Liver (tissue), 8 donors: ENCODE measurements at regions not wholly inside any gene's neighbourhood (a gene's known extent, or its start where the extent isn't known, plus 50 kb on each side); places are given as distances from the start of the nearest gene placed in this dataset.

ENCODE experiments used
- DNase-seq: peaks from one replicate; pipeline ENCODE4 v3.0.0-alpha.2; 2017; ENCODE audit warnings: low spot score
- H3K27ac ChIP-seq, 2 donors: one replicate each; pipeline ENCODE4 v1.7.0; 2013; ENCODE audit warnings: inconsistent platforms in 2 of 2, low read length in 2 of 2, control low read depth in 1 of 2, low read depth in 1 of 2, mild to moderate bottlenecking in 1 of 2
- H3K27me3 ChIP-seq, 4 donors: one replicate each; pipeline versions ENCODE4 v1.6.1 to v1.7.0; 2013; ENCODE audit warnings: low read length in 3 of 4, inconsistent platforms in 1 of 4, mild to moderate bottlenecking in 1 of 4, moderate library complexity in 1 of 4; ENCODE audit not compliant: control insufficient read depth in 4 of 4, insufficient read depth in 4 of 4
- H3K36me3 ChIP-seq, 4 donors: one replicate each; pipeline versions ENCODE4 v1.6.1 to v1.7.0; 2013; ENCODE audit warnings: low read length in 3 of 4, mild to moderate bottlenecking in 3 of 4, low read depth in 1 of 4, moderate library complexity in 1 of 4; ENCODE audit not compliant: control insufficient read depth in 4 of 4, insufficient read depth in 3 of 4
- H3K4me1 ChIP-seq, 4 donors: one replicate each; pipeline versions ENCODE4 v1.6.1 to v1.7.0; 2013; ENCODE audit warnings: low read length in 3 of 4, mild to moderate bottlenecking in 3 of 4, moderate library complexity in 1 of 4; ENCODE audit not compliant: control insufficient read depth in 4 of 4, insufficient read depth in 4 of 4
- H3K4me3 ChIP-seq, 3 donors: one replicate each; pipeline versions ENCODE4 v1.6.1 to v1.7.0; 2013; ENCODE audit warnings: low read length in 3 of 3, control low read depth in 1 of 3, low read depth in 1 of 3, mild to moderate bottlenecking in 1 of 3
- H3K9ac ChIP-seq, 2 donors: one replicate each; pipeline ENCODE4 v1.7.0; 2013; ENCODE audit warnings: low read length in 2 of 2, mild to moderate bottlenecking in 2 of 2, moderate library complexity in 2 of 2, control low read depth in 1 of 2, low read depth in 1 of 2
- H3K9me3 ChIP-seq, 4 donors: one replicate each; pipeline versions ENCODE4 v1.6.1 to v1.7.0; 2013; ENCODE audit warnings: low read length in 3 of 4; ENCODE audit not compliant: control insufficient read depth in 4 of 4
- ATF3 ChIP-seq: IDR thresholded peaks from 2 replicates; pipeline ENCODE4 v1.6.1; 2016; ENCODE audit warnings: antibody characterized with exemption
- CTCF ChIP-seq: fragments of 150-350 bp; IDR thresholded peaks from 2 replicates; pipeline ENCODE4 v1.5.1; 2017; ENCODE audit warnings: improper control_type of control experiment, low read depth, low read length; ENCODE audit not compliant: missing input control
- EGR1 ChIP-seq, 2 donors: IDR thresholded peaks; 2 replicates each; pipeline ENCODE4 v1.6.1; 2016 to 2018; ENCODE audit warnings: antibody characterized with exemption in 2 of 2, low read depth in 2 of 2
- FOXA1 ChIP-seq: IDR thresholded peaks from 2 replicates; pipeline ENCODE4 v1.6.1; 2016; ENCODE audit warnings: antibody characterized with exemption
- FOXA2 ChIP-seq: IDR thresholded peaks from 2 replicates; pipeline ENCODE4 v1.6.1; 2016; ENCODE audit warnings: antibody characterized with exemption
- GABPA ChIP-seq, 2 donors: IDR thresholded peaks in 1 of 2; conservative IDR thresholded peaks in 1 of 2; 2 replicates each; pipeline ENCODE4 v1.6.1; 2016; ENCODE audit warnings: antibody characterized with exemption in 2 of 2, mild to moderate bottlenecking in 1 of 2, moderate library complexity in 1 of 2
- HNF4A ChIP-seq, 2 donors: conservative IDR thresholded peaks; 2 replicates each; pipeline ENCODE4 v1.6.1; 2016; ENCODE audit warnings: antibody characterized with exemption in 2 of 2, mild to moderate bottlenecking in 2 of 2
- HNF4G ChIP-seq: IDR thresholded peaks from 2 replicates; pipeline ENCODE4 v1.6.1; 2016; ENCODE audit warnings: antibody characterized with exemption
- JUND ChIP-seq, 2 donors: IDR thresholded peaks; 2 replicates each; pipeline ENCODE4 v1.6.1; 2016; ENCODE audit warnings: antibody characterized with exemption in 2 of 2
- MAX ChIP-seq: IDR thresholded peaks from 2 replicates; pipeline ENCODE4 v1.6.1; 2016; ENCODE audit warnings: antibody characterized with exemption
- NR2F2 ChIP-seq: IDR thresholded peaks from 2 replicates; pipeline ENCODE4 v1.6.1; 2016; ENCODE audit warnings: antibody characterized with exemption
- RAD21 ChIP-seq, 2 donors: IDR thresholded peaks; 2 replicates each; pipeline ENCODE4 v1.6.1; 2016; ENCODE audit warnings: antibody characterized with exemption in 2 of 2, mild to moderate bottlenecking in 2 of 2
- RXRA ChIP-seq, 2 donors: IDR thresholded peaks; 2 replicates each; pipeline ENCODE4 v1.6.1; 2017 to 2018; ENCODE audit warnings: antibody characterized with exemption in 2 of 2, mild to moderate bottlenecking in 1 of 2
- SP1 ChIP-seq: IDR thresholded peaks from 2 replicates; pipeline ENCODE4 v1.6.1; 2018; ENCODE audit warnings: antibody characterized with exemption, mild to moderate bottlenecking
- TAF1 ChIP-seq: conservative IDR thresholded peaks from 2 replicates; pipeline ENCODE4 v1.6.1; 2016; ENCODE audit warnings: antibody characterized with exemption, mild to moderate bottlenecking
- YY1 ChIP-seq: IDR thresholded peaks from 2 replicates; pipeline ENCODE4 v1.6.1; 2016; ENCODE audit warnings: antibody characterized with exemption, mild to moderate bottlenecking
- WGBS: extraction: QIAGEN DNeasy Blood & Tissue Kit; methylation state at CpG from one replicate; pipeline ENCODE4 v1.1.7; 2013; 5-methylcytosine and 5-hydroxymethylcytosine counted together
- TF ChIP-seq, protein P1 (sequence below): IDR thresholded peaks from 2 replicates; pipeline ENCODE4 v1.6.1; 2016; ENCODE audit warnings: antibody characterized with exemption, mild to moderate bottlenecking
- donor health status: healthy.
- donor health status: healthy.
- donor health status: healthy.
- donor health status: healthy.
- donor health status: healthy.

- peak overlapping the region in 1 of 2 donors; percentile 12 for H3K27ac ChIP-seq
- TF ChIP-seq FOXA2, result no peak
- no peak for TF ChIP-seq RAD21 (IDR thresholded peaks at IDR 0.05)
- no peak for TF ChIP-seq HNF4G
- no peak for TF ChIP-seq GABPA (IDR thresholded peaks at IDR 0.05 in 1 of 2, conservative IDR thresholded peaks at IDR 0.05 in 1 of 2)
- no peak for TF ChIP-seq JUND (IDR thresholded peaks at IDR 0.05)
- TF ChIP-seq TAF1, result no peak
- no peak for TF ChIP-seq ATF3
- no peak for TF ChIP-seq MAX
- no peak for TF ChIP-seq FOXA1
- 64% methylated on average over 3 of the region's 3 CpGs for WGBS
- H3K36me3 ChIP-seq, result no peaks in the 10 kb centered on the region
- DNase-seq, result no peak
- H3K4me3 ChIP-seq, result no peak overlapping the region
- H3K4me1 ChIP-seq, result no peaks in the 10 kb centered on the region
- H3K9ac ChIP-seq, result no peak overlapping the region
- H3K27me3 ChIP-seq, result peaks cover 0 to 3% (median 0%) of the 10 kb centered on the region in 4 donors
- peaks cover 0 to 3% (median 0%) of the 10 kb centered on the region in 4 donors for H3K9me3 ChIP-seq
These were observed 124.3 kb upstream of the SPRED1 start for GRCh38 chr15:38128341-38128781.

GRCh38 chr15:38128921-38129320, 123.7 kb upstream of the SPRED1 start:
- H3K27me3 ChIP-seq, result peaks cover 0 to 3% (median 0%) of the 10 kb centered on the region in 4 donors
- H3K4me1 ChIP-seq, result no peaks in the 10 kb centered on the region
- no peak for DNase-seq
- H3K9ac ChIP-seq, result no peak overlapping the region
- H3K36me3 ChIP-seq, result no peaks in the 10 kb centered on the region
- no peak overlapping the region for H3K4me3 ChIP-seq
- WGBS, result 69% methylated on average over 2 of the region's 2 CpGs
- no peak overlapping the region for H3K27ac ChIP-seq
- no peak for TF ChIP-seq HNF4A (conservative IDR thresholded peaks at IDR 0.05)
- TF ChIP-seq ATF3, result no peak
- no peak for TF ChIP-seq FOXA2
- no peak for TF ChIP-seq FOXA1
- no peak for TF ChIP-seq MAX
- no peak for TF ChIP-seq YY1
- peaks cover 0 to 3% (median 0%) of the 10 kb centered on the region in 4 donors for H3K9me3 ChIP-seq

DNA sequence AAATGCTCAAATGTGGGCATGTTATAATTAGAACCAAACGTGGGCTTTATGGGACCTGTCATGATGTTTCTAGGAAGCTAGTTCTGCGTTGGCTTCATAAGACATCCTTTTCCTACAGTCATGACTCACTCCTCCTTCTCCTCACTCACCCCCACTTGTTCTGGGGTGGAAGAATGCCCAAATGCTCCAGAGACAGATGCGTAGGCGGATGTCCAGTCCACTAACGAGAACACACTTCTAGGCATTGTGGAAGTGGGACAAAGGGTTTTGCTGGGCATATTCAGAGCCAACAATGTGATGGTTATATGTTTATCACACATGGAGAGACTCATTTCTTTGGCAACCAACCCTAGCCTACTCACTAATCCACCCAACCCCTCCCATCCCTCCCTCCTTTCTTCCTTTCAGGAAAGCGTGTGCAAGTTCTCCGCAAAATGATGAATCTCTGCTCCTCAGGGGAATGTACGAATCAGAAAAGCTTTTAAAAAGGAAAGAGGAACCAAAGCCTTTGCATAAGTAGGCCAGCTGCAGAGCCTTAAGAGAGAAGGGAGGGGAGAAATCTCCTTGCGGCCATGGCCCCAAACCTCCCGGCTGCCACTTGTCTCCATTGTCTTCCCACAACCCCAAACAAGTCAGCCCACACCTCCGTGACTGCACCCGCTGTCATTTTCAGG, 123.0 kb upstream of the SPRED1 start:
- Histone ChIP-seq H3K27me3 (peaks cover 0 to 3% (median 0%) of the 10 kb centered on the region in 4 donors), H3K9me3 (no peaks in the 10 kb centered on the region), H3K4me1 (no peaks in the 10 kb centered on the region), H3K4me3 (no peak overlapping the region), H3K36me3 (no peaks in the 10 kb centered on the region), H3K9ac (no peak overlapping the region), H3K27ac (peak overlapping the region; percentile 43 to 66)
- 65% methylated on average over 12 of the region's 12 CpGs for WGBS
- no peak for DNase-seq
- TF ChIP-seq ATF3, result no peak
- TF ChIP-seq FOXA1, result no peak
- no peak for TF ChIP-seq GABPA (IDR thresholded peaks at IDR 0.05 in 1 of 2, conservative IDR thresholded peaks at IDR 0.05 in 1 of 2)
- peak in 1 of 2 donors; percentile 22 for TF ChIP-seq EGR1 (IDR thresholded peaks at IDR 0.05; ENCODE audit: low read depth in 2 of 2)
- TF ChIP-seq YY1, result no peak
- TF ChIP-seq, protein P1, sequence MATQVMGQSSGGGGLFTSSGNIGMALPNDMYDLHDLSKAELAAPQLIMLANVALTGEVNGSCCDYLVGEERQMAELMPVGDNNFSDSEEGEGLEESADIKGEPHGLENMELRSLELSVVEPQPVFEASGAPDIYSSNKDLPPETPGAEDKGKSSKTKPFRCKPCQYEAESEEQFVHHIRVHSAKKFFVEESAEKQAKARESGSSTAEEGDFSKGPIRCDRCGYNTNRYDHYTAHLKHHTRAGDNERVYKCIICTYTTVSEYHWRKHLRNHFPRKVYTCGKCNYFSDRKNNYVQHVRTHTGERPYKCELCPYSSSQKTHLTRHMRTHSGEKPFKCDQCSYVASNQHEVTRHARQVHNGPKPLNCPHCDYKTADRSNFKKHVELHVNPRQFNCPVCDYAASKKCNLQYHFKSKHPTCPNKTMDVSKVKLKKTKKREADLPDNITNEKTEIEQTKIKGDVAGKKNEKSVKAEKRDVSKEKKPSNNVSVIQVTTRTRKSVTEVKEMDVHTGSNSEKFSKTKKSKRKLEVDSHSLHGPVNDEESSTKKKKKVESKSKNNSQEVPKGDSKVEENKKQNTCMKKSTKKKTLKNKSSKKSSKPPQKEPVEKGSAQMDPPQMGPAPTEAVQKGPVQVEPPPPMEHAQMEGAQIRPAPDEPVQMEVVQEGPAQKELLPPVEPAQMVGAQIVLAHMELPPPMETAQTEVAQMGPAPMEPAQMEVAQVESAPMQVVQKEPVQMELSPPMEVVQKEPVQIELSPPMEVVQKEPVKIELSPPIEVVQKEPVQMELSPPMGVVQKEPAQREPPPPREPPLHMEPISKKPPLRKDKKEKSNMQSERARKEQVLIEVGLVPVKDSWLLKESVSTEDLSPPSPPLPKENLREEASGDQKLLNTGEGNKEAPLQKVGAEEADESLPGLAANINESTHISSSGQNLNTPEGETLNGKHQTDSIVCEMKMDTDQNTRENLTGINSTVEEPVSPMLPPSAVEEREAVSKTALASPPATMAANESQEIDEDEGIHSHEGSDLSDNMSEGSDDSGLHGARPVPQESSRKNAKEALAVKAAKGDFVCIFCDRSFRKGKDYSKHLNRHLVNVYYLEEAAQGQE, result no peak
- no peak for TF ChIP-seq HNF4A (conservative IDR thresholded peaks at IDR 0.05)
- no peak for TF ChIP-seq CTCF
- TF ChIP-seq RXRA (IDR thresholded peaks at IDR 0.05), result no peak
- peak; percentile 47 to 68 for TF ChIP-seq JUND (IDR thresholded peaks at IDR 0.05)
- peak; percentile 12 for TF ChIP-seq MAX
- no peak for TF ChIP-seq NR2F2
- TF ChIP-seq FOXA2, result no peak
- TF ChIP-seq HNF4G, result no peak
- no peak for TF ChIP-seq RAD21 (IDR thresholded peaks at IDR 0.05)
- no peak for TF ChIP-seq SP1
